Esophagus muscularis mucosa (tissue), 3 donors: ENCODE measurements at regions not wholly inside any gene's neighbourhood (a gene's known extent, or its start where the extent isn't known, plus 50 kb on each side); places are given as distances from the start of the nearest gene placed in this dataset.

Experiments used
- POLR2A ChIP-seq: fragments of 450-650 bp; IDR thresholded peaks from one replicate; pipeline ENCODE4 v1.6.1; 2017; ENCODE audit warnings: antibody characterized with exemption, moderate library complexity, mild to moderate bottlenecking, low read depth
- POLR2AphosphoS5 ChIP-seq, 2 donors: sonication (generic); formaldehyde crosslinking; IDR thresholded peaks; one replicate each; pipeline ENCODE4 v1.6.1; 2017; ENCODE audit warnings: antibody characterized with exemption in 2 of 2
- TF ChIP-seq, protein P1 (sequence below), 3 experiments: fragments of 200-600 bp in 2 of 3; fragments of 450-650 bp in 1 of 3; sonication (generic) in 2 of 3; IDR thresholded peaks; one replicate each; pipeline ENCODE4 v1.5.1; 2017 to 2019; ENCODE audit warnings: antibody characterized with exemption in 3 of 3, mild to moderate bottlenecking in 2 of 3, moderate library complexity in 1 of 3

DNA sequence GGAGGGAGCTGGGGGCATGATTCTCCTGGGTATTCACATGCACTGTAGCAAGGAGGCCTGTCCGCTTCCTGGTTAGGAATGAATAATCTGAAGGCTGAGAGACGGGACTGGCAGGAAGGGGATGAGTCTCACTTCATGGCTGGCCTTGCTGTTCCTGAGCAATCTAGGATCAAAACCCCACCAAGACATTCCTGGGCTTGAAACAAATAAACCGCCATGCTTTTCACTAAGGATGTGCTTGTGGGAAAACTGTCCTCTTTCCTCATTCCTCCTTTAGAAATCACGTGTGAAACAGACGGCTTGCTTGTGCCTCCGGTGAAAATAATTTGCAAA lies 132.8 kb downstream of the MACROH2A1 start:
- TF ChIP-seq, protein P1, sequence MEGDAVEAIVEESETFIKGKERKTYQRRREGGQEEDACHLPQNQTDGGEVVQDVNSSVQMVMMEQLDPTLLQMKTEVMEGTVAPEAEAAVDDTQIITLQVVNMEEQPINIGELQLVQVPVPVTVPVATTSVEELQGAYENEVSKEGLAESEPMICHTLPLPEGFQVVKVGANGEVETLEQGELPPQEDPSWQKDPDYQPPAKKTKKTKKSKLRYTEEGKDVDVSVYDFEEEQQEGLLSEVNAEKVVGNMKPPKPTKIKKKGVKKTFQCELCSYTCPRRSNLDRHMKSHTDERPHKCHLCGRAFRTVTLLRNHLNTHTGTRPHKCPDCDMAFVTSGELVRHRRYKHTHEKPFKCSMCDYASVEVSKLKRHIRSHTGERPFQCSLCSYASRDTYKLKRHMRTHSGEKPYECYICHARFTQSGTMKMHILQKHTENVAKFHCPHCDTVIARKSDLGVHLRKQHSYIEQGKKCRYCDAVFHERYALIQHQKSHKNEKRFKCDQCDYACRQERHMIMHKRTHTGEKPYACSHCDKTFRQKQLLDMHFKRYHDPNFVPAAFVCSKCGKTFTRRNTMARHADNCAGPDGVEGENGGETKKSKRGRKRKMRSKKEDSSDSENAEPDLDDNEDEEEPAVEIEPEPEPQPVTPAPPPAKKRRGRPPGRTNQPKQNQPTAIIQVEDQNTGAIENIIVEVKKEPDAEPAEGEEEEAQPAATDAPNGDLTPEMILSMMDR (IDR thresholded peaks at IDR 0.05): no peak
- TF ChIP-seq POLR2A (no peak), POLR2AphosphoS5 (IDR thresholded peaks at IDR 0.05) (no peak)
